ENCODE measurements at regions not wholly inside any gene's neighbourhood (a gene's known extent, or its start where the extent isn't known, plus 50 kb on each side); places are given as distances from the start of the nearest gene placed in this dataset.

DNA sequence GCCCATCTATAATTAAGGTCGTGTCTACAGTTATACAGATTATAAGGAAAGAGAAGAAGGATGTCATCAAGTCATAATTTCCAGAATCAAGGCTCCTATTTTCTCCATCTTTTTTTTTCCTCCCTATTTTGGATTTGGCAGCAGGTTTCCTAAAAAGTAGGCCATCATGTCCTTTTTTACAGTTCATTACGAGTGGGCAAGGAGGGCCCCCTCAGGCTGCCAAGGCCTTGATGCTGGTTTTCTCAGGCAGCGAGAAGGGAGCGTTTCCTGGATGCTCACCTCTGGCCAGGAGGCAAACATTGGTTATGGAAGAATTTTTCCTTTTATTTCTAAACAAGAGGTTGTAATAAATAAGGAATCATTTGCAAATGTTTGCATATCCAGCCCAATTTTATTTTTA lies 414.6 kb downstream of the DHX35 start:
- H3K79me2 ChIP-seq (ENCODE audit: control insufficient read depth in 1 of 2, insufficient read depth in 2 of 2, low read length in 2 of 2), result no peaks in the 10 kb centered on the region
- H4K91ac ChIP-seq (replicated peaks; ENCODE audit: insufficient read length, low read length), result no peak overlapping the region
- H2BK15ac ChIP-seq (ENCODE audit: low read length), result no peak overlapping the region
- no peaks in the 10 kb centered on the region for H3K79me1 ChIP-seq (ENCODE audit: low read depth, low read length)
- H3K9me3 ChIP-seq (ENCODE audit: insufficient read depth in 2 of 2, low read depth in 1 of 2, low read length in 1 of 2), result no peaks in the 10 kb centered on the region
- no peak for DNase-seq (ENCODE audit: low read depth in 1 of 2, low spot score in 2 of 2)
- no peaks in the 10 kb centered on the region for H3K36me3 ChIP-seq (ENCODE audit: control insufficient read depth in 2 of 4, insufficient read depth in 4 of 4, low read length in 3 of 4)
- no peaks in the 10 kb centered on the region for H3K23me2 ChIP-seq (ENCODE audit: low read depth, low read length)
- no peak overlapping the region for H3K23ac ChIP-seq (ENCODE audit: insufficient read length)
- H3K9ac ChIP-seq (replicated peaks in 1 of 4; ENCODE audit: extremely low read depth in 1 of 4, low read depth in 3 of 4, low read length in 3 of 4), result no peak overlapping the region
- no peak for FAIRE-seq
- no peak overlapping the region for H3K4ac ChIP-seq (replicated peaks; ENCODE audit: insufficient read length, low read depth, low read length)
- no peaks in the 10 kb centered on the region; a peak in 1 of 7 replicates for H3K4me1 ChIP-seq (replicated peaks in 1 of 4; ENCODE audit: control insufficient read depth in 3 of 4, insufficient read depth in 4 of 4, low read length in 3 of 4)
- H3K27me3 ChIP-seq (replicated peaks in 1 of 4; ENCODE audit: control insufficient read depth in 3 of 4, extremely low read depth in 1 of 4, insufficient read depth in 3 of 4, low read length in 3 of 4), result no peaks in the 10 kb centered on the region
- no peak overlapping the region for H3K56ac ChIP-seq (replicated peaks; ENCODE audit: insufficient read length, low read depth, low read length)
- H2AFZ ChIP-seq (ENCODE audit: low read length), result no peak overlapping the region
- H4K20me1 ChIP-seq (replicated peaks in 1 of 2; ENCODE audit: control insufficient read depth in 1 of 2, insufficient read depth in 2 of 2, low read length in 2 of 2), result no peaks in the 10 kb centered on the region
- H3K27ac ChIP-seq (ENCODE audit: low read depth, low read length), result no peak overlapping the region
- H4K8ac ChIP-seq (ENCODE audit: extremely low read depth, insufficient read depth, low read length), result no peak overlapping the region
- H2BK120ac ChIP-seq (replicated peaks; ENCODE audit: low read depth, low read length), result no peak overlapping the region
- ChIA-PET POLR2A (ENCODE audit: partially characterized antibody) (no interaction called here), CTCF (ENCODE audit: partially characterized antibody) (interaction anchor here (0.7 kb wide), 1 partner anchor 110 kb away, joined by 3 read pairs; no protein-coding TSS in a partner anchor)
- no peak overlapping the region for H4K5ac ChIP-seq (ENCODE audit: insufficient read length, low read depth, low read length)
- no peak overlapping the region for H2AK5ac ChIP-seq (ENCODE audit: low read depth, low read length)
- no peak overlapping the region for H2BK20ac ChIP-seq (ENCODE audit: low read length)
- H3K18ac ChIP-seq (ENCODE audit: extremely low read depth, low read length), result no peak overlapping the region
- H2BK12ac ChIP-seq (ENCODE audit: low read depth, low read length), result no peak overlapping the region
- no peak overlapping the region for H3K4me2 ChIP-seq (ENCODE audit: insufficient read depth in 1 of 2, low read depth in 2 of 2, low read length in 2 of 2)
- H3K4me3 ChIP-seq (ENCODE audit: extremely low read depth in 1 of 4, insufficient read depth in 2 of 4, low read depth in 3 of 4, low read length in 4 of 4), result no peak overlapping the region
- WGBS, 2 experiments (ENCODE audit: extremely low coverage in 1 of 2, insufficient coverage in 1 of 2, insufficient read length in 1 of 2, insufficient replicate concordance in 2 of 2, low coverage in 1 of 2, low lambda C conversion rate in 2 of 2, missing lambda C conversion rate in 1 of 2), result 97% methylated on average over 4 of the region's 4 CpGs; no CpG with 5 or more reads in 1 of the 2 experiments
- no peak overlapping the region for H3K14ac ChIP-seq (ENCODE audit: insufficient read length)
- H2BK5ac ChIP-seq (ENCODE audit: low read depth, low read length), result no peak overlapping the region
- TF ChIP-seq POLR2A (IDR thresholded peaks at IDR 0.05; ENCODE audit: control extremely low read depth in 1 of 2, low read depth in 2 of 2, low read length in 2 of 2) (no peak), TEAD4 (IDR thresholded peaks at IDR 0.05; ENCODE audit: low read depth, low read length) (no peak), EGR1 (IDR thresholded peaks at IDR 0.05; ENCODE audit: borderline replicate concordance, low read depth, low read length) (no peak), GABPA (IDR thresholded peaks at IDR 0.05; ENCODE audit: borderline replicate concordance, insufficient read depth, low read length) (no peak), YY1 (IDR thresholded peaks at IDR 0.05; ENCODE audit: low read depth, low read length) (no peak), JUN (IDR thresholded peaks at IDR 0.05; ENCODE audit: low read depth, low read length) (no peak), KDM4A (IDR thresholded peaks at IDR 0.05; ENCODE audit: low read depth, low read length, severe bottlenecking) (no peak), EP300 (IDR thresholded peaks at IDR 0.05; ENCODE audit: borderline replicate concordance in 1 of 2, low read depth in 2 of 2, low read length in 2 of 2) (no peak), MAFK (IDR thresholded peaks at IDR 0.05; ENCODE audit: low read depth, low read length) (no peak), CREB1 (IDR thresholded peaks at IDR 0.05) (no peak), RXRA (IDR thresholded peaks at IDR 0.05; ENCODE audit: insufficient read depth, low read depth, low read length) (no peak), EZH2 (IDR thresholded peaks at IDR 0.05; ENCODE audit: low read depth, low read length, severe bottlenecking) (no peak), CBX5 (IDR thresholded peaks at IDR 0.05; ENCODE audit: low read depth, low read length) (no peak)
- TF ChIP-seq, protein P1, sequence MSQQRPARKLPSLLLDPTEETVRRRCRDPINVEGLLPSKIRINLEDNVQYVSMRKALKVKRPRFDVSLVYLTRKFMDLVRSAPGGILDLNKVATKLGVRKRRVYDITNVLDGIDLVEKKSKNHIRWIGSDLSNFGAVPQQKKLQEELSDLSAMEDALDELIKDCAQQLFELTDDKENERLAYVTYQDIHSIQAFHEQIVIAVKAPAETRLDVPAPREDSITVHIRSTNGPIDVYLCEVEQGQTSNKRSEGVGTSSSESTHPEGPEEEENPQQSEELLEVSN (IDR thresholded peaks at IDR 0.05), result no peak
- TF ChIP-seq, protein P2, sequence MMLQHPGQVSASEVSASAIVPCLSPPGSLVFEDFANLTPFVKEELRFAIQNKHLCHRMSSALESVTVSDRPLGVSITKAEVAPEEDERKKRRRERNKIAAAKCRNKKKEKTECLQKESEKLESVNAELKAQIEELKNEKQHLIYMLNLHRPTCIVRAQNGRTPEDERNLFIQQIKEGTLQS (IDR thresholded peaks at IDR 0.05; ENCODE audit: insufficient read depth, low read depth, low read length), result no peak
